ENCODE measurements at regions not wholly inside any gene's neighbourhood (a gene's known extent, or its start where the extent isn't known, plus 50 kb on each side); places are given as distances from the start of the nearest gene placed in this dataset.

DNA sequence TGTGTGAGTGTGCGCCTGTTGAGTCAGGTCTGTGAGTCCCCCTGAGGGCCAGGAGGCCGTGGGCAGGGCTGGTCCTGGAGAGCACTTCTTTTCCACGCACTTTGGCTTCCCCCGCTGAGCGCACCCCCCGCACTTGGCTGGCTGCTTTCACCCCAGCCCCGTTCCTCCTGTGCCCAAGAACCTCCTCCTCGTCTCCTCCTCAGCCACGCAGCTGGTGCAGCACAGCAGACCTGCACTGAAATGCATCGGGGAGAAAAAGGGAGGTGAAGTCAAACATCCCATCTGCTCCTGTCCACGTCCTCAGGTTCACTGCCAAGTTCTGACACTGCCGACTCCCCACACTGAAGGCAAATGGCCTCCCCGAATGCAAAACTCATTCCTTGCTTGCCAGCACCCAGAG, 362.7 kb upstream of the SFSWAP start:
- no peak for FAIRE-seq
- no peak for DNase-seq (ENCODE audit: insufficient read length, low spot score)
- no peak for TF ChIP-seq POLR2A (IDR thresholded peaks at IDR 0.05; ENCODE audit: low read depth, low read length)
- no peak for TF ChIP-seq PAX5 (IDR thresholded peaks at IDR 0.05; ENCODE audit: insufficient read depth, low read length, severe bottlenecking)
- no peak for TF ChIP-seq POU2F2 (IDR thresholded peaks at IDR 0.05; ENCODE audit: low read depth, low read length)
- TF ChIP-seq POLR2AphosphoS5 (IDR thresholded peaks at IDR 0.05; ENCODE audit: low read depth, low read length) = no peak
- no peak for TF ChIP-seq TAF1 (IDR thresholded peaks at IDR 0.05; ENCODE audit: low read depth, low read length)
- TF ChIP-seq SPI1 (IDR thresholded peaks at IDR 0.05; ENCODE audit: low read depth, low read length) = no peak

DNA sequence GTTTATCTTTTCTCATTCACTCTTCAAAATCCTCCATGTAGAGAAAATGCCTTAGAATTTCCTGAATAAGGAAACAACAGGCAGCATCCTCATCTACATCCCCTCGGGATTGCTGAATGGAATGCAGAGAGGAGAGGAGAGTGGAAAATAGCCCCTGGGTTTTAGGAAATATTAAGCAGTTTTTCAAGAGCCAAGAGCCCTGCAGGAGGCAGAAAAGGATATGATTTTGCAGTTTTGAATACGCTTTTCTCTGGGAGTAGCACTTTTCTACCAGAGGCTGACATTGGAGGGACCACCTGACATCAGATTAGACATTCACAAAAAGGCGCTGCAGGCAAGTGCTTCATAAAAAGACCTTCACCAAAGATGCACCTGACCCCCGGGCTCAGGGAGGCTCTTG, 362.2 kb upstream of the SFSWAP start:
- TF ChIP-seq TAF1 (IDR thresholded peaks at IDR 0.05; ENCODE audit: low read depth, low read length) = no peak
- TF ChIP-seq SPI1 (IDR thresholded peaks at IDR 0.05; ENCODE audit: low read depth, low read length) = no peak
- no peak for TF ChIP-seq POLR2AphosphoS5 (IDR thresholded peaks at IDR 0.05; ENCODE audit: low read depth, low read length)
- TF ChIP-seq POU2F2 (IDR thresholded peaks at IDR 0.05; ENCODE audit: low read depth, low read length) = no peak
- no peak for TF ChIP-seq POLR2A (IDR thresholded peaks at IDR 0.05; ENCODE audit: low read depth, low read length)
- TF ChIP-seq PAX5 (IDR thresholded peaks at IDR 0.05; ENCODE audit: insufficient read depth, low read length, severe bottlenecking) = no peak
- no peak for FAIRE-seq
- no peak for DNase-seq (ENCODE audit: insufficient read length, low spot score)

DNA sequence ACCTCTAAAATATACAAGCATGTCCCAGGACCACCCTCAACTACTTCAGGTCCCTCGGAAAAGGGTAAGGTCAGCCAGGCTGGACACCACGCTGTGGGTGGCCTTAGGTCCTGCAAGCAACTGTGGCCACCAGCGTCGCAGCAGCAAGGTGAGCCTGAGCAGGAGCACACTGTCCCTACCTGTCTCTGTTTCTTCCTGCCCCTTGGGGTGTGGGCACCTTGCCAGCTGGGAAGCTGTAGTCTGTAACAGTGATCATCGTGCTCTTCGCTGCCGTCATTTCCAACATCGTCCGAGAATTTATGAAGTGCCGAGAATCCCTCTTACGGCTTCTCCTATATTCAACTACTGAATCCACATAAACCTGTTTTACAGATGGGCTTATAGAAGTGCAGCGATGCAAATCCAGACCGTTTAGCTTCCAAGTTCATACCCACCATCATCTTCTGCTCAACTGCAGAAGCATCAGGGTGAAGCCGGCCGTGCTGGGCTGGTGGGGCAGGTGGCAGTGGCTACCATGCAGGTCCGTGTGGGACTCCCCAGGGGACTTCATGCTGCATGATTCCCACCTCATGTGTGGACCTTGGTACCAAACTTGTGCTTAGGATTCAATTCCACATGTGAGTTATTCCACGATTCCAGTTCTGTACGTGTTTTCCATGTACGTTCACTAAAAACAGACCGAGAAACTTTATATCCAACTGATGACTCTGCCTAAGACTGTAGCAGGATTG, 361.3 kb upstream of the SFSWAP start:
- TF ChIP-seq PAX5 (IDR thresholded peaks at IDR 0.05; ENCODE audit: insufficient read depth, low read length, severe bottlenecking) (no peak), POLR2AphosphoS5 (IDR thresholded peaks at IDR 0.05; ENCODE audit: low read depth, low read length) (no peak), POU2F2 (IDR thresholded peaks at IDR 0.05; ENCODE audit: low read depth, low read length) (no peak), POLR2A (IDR thresholded peaks at IDR 0.05; ENCODE audit: low read depth, low read length) (no peak), TAF1 (IDR thresholded peaks at IDR 0.05; ENCODE audit: low read depth, low read length) (no peak), SPI1 (IDR thresholded peaks at IDR 0.05; ENCODE audit: low read depth, low read length) (no peak)
- DNase-seq (ENCODE audit: insufficient read length, low spot score) = no peak
- no peak for FAIRE-seq

GRCh38 chr12:131350943-131351318, 360.0 kb upstream of the SFSWAP start:
- TF ChIP-seq PAX5 (IDR thresholded peaks at IDR 0.05; ENCODE audit: insufficient read depth, low read length, severe bottlenecking) (no peak), SPI1 (IDR thresholded peaks at IDR 0.05; ENCODE audit: low read depth, low read length) (no peak), POLR2AphosphoS5 (IDR thresholded peaks at IDR 0.05; ENCODE audit: low read depth, low read length) (no peak), TAF1 (IDR thresholded peaks at IDR 0.05; ENCODE audit: low read depth, low read length) (no peak), POLR2A (IDR thresholded peaks at IDR 0.05; ENCODE audit: low read depth, low read length) (no peak), POU2F2 (IDR thresholded peaks at IDR 0.05; ENCODE audit: low read depth, low read length) (no peak)
- FAIRE-seq (no peak), DNase-seq (ENCODE audit: insufficient read length, low spot score) (no peak)

DNA sequence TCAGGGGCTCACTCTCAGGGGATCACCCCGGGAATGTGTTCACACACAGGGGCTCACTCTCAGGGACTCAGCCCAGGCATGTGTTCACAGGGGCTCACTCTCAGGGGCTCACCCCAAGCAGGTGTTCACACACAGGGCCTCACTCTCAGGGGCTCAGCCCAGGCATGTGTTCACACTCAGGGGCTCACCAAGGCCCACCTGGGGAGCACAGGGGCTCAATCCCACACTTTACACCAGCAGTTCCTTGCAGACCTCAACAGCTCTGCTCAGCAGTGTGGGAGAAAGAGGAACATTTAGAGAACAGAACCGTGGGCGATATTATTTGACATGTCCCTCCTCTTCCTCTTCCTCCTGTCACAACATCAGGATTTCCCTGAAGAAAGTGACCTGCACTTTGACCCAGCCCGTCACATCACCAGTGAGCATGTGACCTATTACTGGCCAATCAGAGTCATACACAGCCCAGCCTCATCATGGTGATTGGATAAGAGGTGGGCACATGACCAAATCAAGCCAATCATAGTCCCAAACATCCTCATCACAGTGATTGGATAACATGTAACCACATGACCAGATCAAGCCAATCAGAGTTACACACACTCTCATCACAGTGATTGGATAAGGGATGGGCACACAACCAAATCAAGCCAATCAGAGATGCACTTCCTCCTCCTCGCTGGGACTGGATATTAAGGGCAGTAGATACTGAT, 359.4 kb upstream of the SFSWAP start:
- TF ChIP-seq SPI1 (IDR thresholded peaks at IDR 0.05; ENCODE audit: low read depth, low read length) (no peak), POLR2A (IDR thresholded peaks at IDR 0.05; ENCODE audit: low read depth, low read length) (no peak), POU2F2 (IDR thresholded peaks at IDR 0.05; ENCODE audit: low read depth, low read length) (no peak), POLR2AphosphoS5 (IDR thresholded peaks at IDR 0.05; ENCODE audit: low read depth, low read length) (no peak), TAF1 (IDR thresholded peaks at IDR 0.05; ENCODE audit: low read depth, low read length) (no peak), PAX5 (IDR thresholded peaks at IDR 0.05; ENCODE audit: insufficient read depth, low read length, severe bottlenecking) (no peak)
- DNase-seq (ENCODE audit: insufficient read length, low spot score) (no peak), FAIRE-seq (no peak)

GRCh38 chr12:131352296-131352900, 358.5 kb upstream of the SFSWAP start:
- FAIRE-seq (no peak), DNase-seq (ENCODE audit: insufficient read length, low spot score) (no peak)
- TF ChIP-seq PAX5 (IDR thresholded peaks at IDR 0.05; ENCODE audit: insufficient read depth, low read length, severe bottlenecking) (no peak), SPI1 (IDR thresholded peaks at IDR 0.05; ENCODE audit: low read depth, low read length) (no peak)

DNA sequence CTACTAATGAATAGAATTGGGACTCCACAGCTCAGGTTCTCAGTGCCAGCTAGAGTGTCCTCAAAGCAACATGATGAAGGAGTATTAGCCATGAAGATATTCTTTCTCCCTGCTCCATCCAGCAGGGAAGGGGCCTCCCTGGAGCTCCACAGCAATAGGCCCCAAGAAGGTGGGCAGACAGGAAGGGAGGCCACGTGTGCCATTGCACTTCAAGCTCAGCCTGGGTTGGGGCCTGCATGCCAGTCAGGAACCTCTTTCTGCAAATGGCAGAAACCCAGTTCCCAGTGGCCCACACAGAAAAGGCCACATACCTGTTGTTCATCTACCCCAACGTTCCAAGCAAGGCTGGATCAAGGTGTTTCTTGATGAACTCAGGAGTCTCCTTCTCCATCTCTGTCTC, 357.5 kb upstream of the SFSWAP start:
- FAIRE-seq (no peak), DNase-seq (ENCODE audit: insufficient read length, low spot score) (no peak)
- TF ChIP-seq POLR2A (IDR thresholded peaks at IDR 0.05; ENCODE audit: low read depth, low read length) (no peak), PAX5 (IDR thresholded peaks at IDR 0.05; ENCODE audit: insufficient read depth, low read length, severe bottlenecking) (no peak), POLR2AphosphoS5 (IDR thresholded peaks at IDR 0.05; ENCODE audit: low read depth, low read length) (no peak), POU2F2 (IDR thresholded peaks at IDR 0.05; ENCODE audit: low read depth, low read length) (no peak), TAF1 (IDR thresholded peaks at IDR 0.05; ENCODE audit: low read depth, low read length) (no peak), SPI1 (IDR thresholded peaks at IDR 0.05; ENCODE audit: low read depth, low read length) (no peak)

- TF ChIP-seq PAX5 (IDR thresholded peaks at IDR 0.05; ENCODE audit: insufficient read depth, low read length, severe bottlenecking) (no peak), POU2F2 (IDR thresholded peaks at IDR 0.05; ENCODE audit: low read depth, low read length) (no peak), TAF1 (IDR thresholded peaks at IDR 0.05; ENCODE audit: low read depth, low read length) (no peak), SPI1 (IDR thresholded peaks at IDR 0.05; ENCODE audit: low read depth, low read length) (no peak), POLR2A (IDR thresholded peaks at IDR 0.05; ENCODE audit: low read depth, low read length) (no peak)
- no peak for FAIRE-seq
- no peak for DNase-seq (ENCODE audit: insufficient read length, low spot score)
Observed at GRCh38 chr12:131353826-131354225, 357.1 kb upstream of the SFSWAP start.

GRCh38 chr12:131355361-131356245, 355.3 kb upstream of the SFSWAP start:
- FAIRE-seq (no peak), DNase-seq (ENCODE audit: insufficient read length, low spot score) (no peak)
- no peak for TF ChIP-seq POLR2A (IDR thresholded peaks at IDR 0.05; ENCODE audit: low read depth, low read length)
- no peak for TF ChIP-seq POLR2AphosphoS5 (IDR thresholded peaks at IDR 0.05; ENCODE audit: low read depth, low read length)
- TF ChIP-seq SPI1 (IDR thresholded peaks at IDR 0.05; ENCODE audit: low read depth, low read length) = no peak
- no peak for TF ChIP-seq TAF1 (IDR thresholded peaks at IDR 0.05; ENCODE audit: low read depth, low read length)
- TF ChIP-seq POU2F2 (IDR thresholded peaks at IDR 0.05; ENCODE audit: low read depth, low read length) = no peak
- TF ChIP-seq PAX5 (IDR thresholded peaks at IDR 0.05; ENCODE audit: insufficient read depth, low read length, severe bottlenecking) = no peak

Data from GM12891 (cell line).